ENCODE measurements at regions not wholly inside any gene's neighbourhood (a gene's known extent, or its start where the extent isn't known, plus 50 kb on each side); places are given as distances from the start of the nearest gene placed in this dataset.
"Not testable (repeated sequence)": the region's sequence is repeated elsewhere in the genome, so short reads cannot be mapped to it uniquely, and the experiment has no call there.

- Histone ChIP-seq H3K4me2 (no peak overlapping the region), H3K4me3 (no peak overlapping the region), H3K9me3 (no peaks in the 10 kb centered on the region), H3K27ac (no peak overlapping the region), H3K4me1 (no peaks in the 10 kb centered on the region)
- 16% methylated on average over 6 of the region's 6 CpGs for WGBS (ENCODE audit: missing lambda C conversion rate)
- no peak for ATAC-seq
- no peak for FAIRE-seq
- DNase-seq (ENCODE audit: low read depth in 1 of 2, low spot score in 1 of 2), result no peak
- ChIA-PET CTCF (no interaction called here), POLR2A (no interaction called here)
- TF ChIP-seq HOXB13 (CRISPR knock-in tag; IDR thresholded peaks at IDR 0.05; ENCODE audit: low read depth) (no peak), SREBF2 (IDR thresholded peaks at IDR 0.05) (no peak), MAFK (IDR thresholded peaks at IDR 0.05; ENCODE audit: partially characterized antibody) (no peak), GATA3 (IDR thresholded peaks at IDR 0.05; ENCODE audit: borderline replicate concordance) (no peak), KDM1A (IDR thresholded peaks at IDR 0.05; ENCODE audit: low read depth) (no peak), ZNF302 (CRISPR knock-in tag; IDR thresholded peaks at IDR 0.05) (no peak), RCOR1 (IDR thresholded peaks at IDR 0.05; ENCODE audit: low read depth, low read length) (no peak), PHF8 (IDR thresholded peaks at IDR 0.05; ENCODE audit: borderline replicate concordance, low read depth) (no peak), ESRRA (IDR thresholded peaks at IDR 0.05; ENCODE audit: borderline replicate concordance, low read length) (no peak), FOSL2 (IDR thresholded peaks at IDR 0.05) (no peak), FOSL2 (CRISPR knock-in tag; IDR thresholded peaks at IDR 0.05) (no peak), FOXS1 (CRISPR knock-in tag; IDR thresholded peaks at IDR 0.05) (no peak), TFCP2L1 (CRISPR knock-in tag; IDR thresholded peaks at IDR 0.05) (no peak), RARB (CRISPR knock-in tag; IDR thresholded peaks at IDR 0.05) (no peak), HDAC2 (IDR thresholded peaks at IDR 0.05) (no peak), HEYL (CRISPR knock-in tag; IDR thresholded peaks at IDR 0.05) (no peak), CTCF (IDR thresholded peaks at IDR 0.05) (no peak), HOXB5 (CRISPR knock-in tag; IDR thresholded peaks at IDR 0.05) (no peak), RAD21 (conservative IDR thresholded peaks at IDR 0.05 in 1 of 2, IDR thresholded peaks at IDR 0.05 in 1 of 2) (no peak), BCL3 (IDR thresholded peaks at IDR 0.05) (no peak), JUNB (IDR thresholded peaks at IDR 0.05) (no peak)
Observed at GRCh38 chr14:106120101-106120500, 593.7 kb downstream of the TMEM121 start.

GRCh38 chr14:106129274-106129673 is 602.9 kb downstream of the TMEM121 start:
- WGBS (ENCODE audit: missing lambda C conversion rate), result 2% methylated on average over 5 of the region's 5 CpGs
- Histone ChIP-seq H3K4me2 (no peak overlapping the region), H3K4me3 (no peak overlapping the region), H3K9me3 (no peaks in the 10 kb centered on the region), H3K27ac (no peak overlapping the region), H3K4me1 (no peaks in the 10 kb centered on the region)
- no peak for TF ChIP-seq SMC3 (IDR thresholded peaks at IDR 0.05)
- TF ChIP-seq PHF8 (IDR thresholded peaks at IDR 0.05; ENCODE audit: borderline replicate concordance, low read depth), result no peak
- TF ChIP-seq ZNF302 (CRISPR knock-in tag; IDR thresholded peaks at IDR 0.05), result no peak
- TF ChIP-seq HOXB13 (CRISPR knock-in tag; IDR thresholded peaks at IDR 0.05; ENCODE audit: low read depth), result no peak
- no peak for TF ChIP-seq SREBF2 (IDR thresholded peaks at IDR 0.05)
- no peak for TF ChIP-seq RFX5 (IDR thresholded peaks at IDR 0.05)
- no peak for TF ChIP-seq RARB (CRISPR knock-in tag; IDR thresholded peaks at IDR 0.05)
- ChIA-PET CTCF (no interaction called here), POLR2A (no interaction called here)
- ATAC-seq (no peak), DNase-seq (ENCODE audit: low read depth in 1 of 2, low spot score in 1 of 2) (no peak), FAIRE-seq (no peak)

- POLR2A ChIA-PET; DNase-seq (ENCODE audit: low read depth in 1 of 2, low spot score in 1 of 2); CTCF ChIA-PET; H3K4me1 ChIP-seq; H3K27ac ChIP-seq; H3K4me2 ChIP-seq; H3K9me3 ChIP-seq; H3K4me3 ChIP-seq; FAIRE-seq; ATAC-seq: not testable (repeated sequence)
- 11% methylated on average over 8 of the region's 8 CpGs for WGBS (ENCODE audit: missing lambda C conversion rate)
Observed at GRCh38 chr14:106129904-106130661, 603.7 kb downstream of the TMEM121 start.

- H3K27ac ChIP-seq; ATAC-seq; POLR2A ChIA-PET; H3K9me3 ChIP-seq; H3K4me3 ChIP-seq; H3K4me1 ChIP-seq; CTCF ChIA-PET; DNase-seq (ENCODE audit: low read depth in 1 of 2, low spot score in 1 of 2); H3K4me2 ChIP-seq; FAIRE-seq: not testable (repeated sequence)
- WGBS (ENCODE audit: missing lambda C conversion rate), result 0% methylated on average over 2 of the region's 2 CpGs
Observed at GRCh38 chr14:106133126-106133525, 606.7 kb downstream of the TMEM121 start.
